Activated CD4-positive, CD25-positive, alpha-beta regulatory T cell treated with anti-CD3 and anti-CD28 coated beads, Interleukin-2, amount 50 U/mL, for 24 hours (primary cell): ENCODE measurements at regions not wholly inside any gene's neighbourhood (a gene's known extent, or its start where the extent isn't known, plus 50 kb on each side); places are given as distances from the start of the nearest gene placed in this dataset.
"Not testable (repeated sequence)": the region's sequence is repeated elsewhere in the genome, so short reads cannot be mapped to it uniquely, and the experiment has no call there.

ENCODE experiments used
- ATAC-seq, 2 donors: fragments of 150-1000 bp; cut with Tn5 transposase; one replicate each; pipeline ENCODE4 v1.10.0; 2021; ENCODE audit warnings: mild to moderate bottlenecking in 1 of 2, moderate library complexity in 1 of 2

GRCh38 chr2:16359961-16360360, 305.7 kb downstream of the CYRIA start:
- no peak for ATAC-seq

GRCh38 chr2:16357188-16357587, 308.4 kb downstream of the CYRIA start:
- ATAC-seq, result no peak

GRCh38 chr2:16351541-16351940, 314.1 kb downstream of the CYRIA start:
- no peak for ATAC-seq

- ATAC-seq, result no peak
Measured at GRCh38 chr2:16351137-16351536, 314.5 kb downstream of the CYRIA start.

- ATAC-seq, result no peak
Measured at GRCh38 chr2:16350211-16350610, 315.4 kb downstream of the CYRIA start.

GRCh38 chr2:16349811-16350210, 315.8 kb downstream of the CYRIA start:
- no peak for ATAC-seq

GRCh38 chr2:16348821-16349515, 316.7 kb downstream of the CYRIA start:
- no peak for ATAC-seq

GRCh38 chr2:16346671-16347070, 319.0 kb downstream of the CYRIA start:
- ATAC-seq, result no peak

GRCh38 chr2:16345231-16345630, 320.4 kb downstream of the CYRIA start:
- ATAC-seq, result not testable (repeated sequence)

GRCh38 chr2:16339206-16339605, 326.4 kb downstream of the CYRIA start:
- no peak for ATAC-seq

GRCh38 chr2:16338026-16338425, 327.6 kb downstream of the CYRIA start:
- no peak for ATAC-seq

- ATAC-seq, result no peak
Measured at GRCh38 chr2:16336916-16337315, 328.7 kb downstream of the CYRIA start.

- ATAC-seq, result no peak
Measured at GRCh38 chr2:16336491-16336890, 329.1 kb downstream of the CYRIA start.

GRCh38 chr2:16335947-16336346, 329.7 kb downstream of the CYRIA start:
- no peak for ATAC-seq

- ATAC-seq, result no peak
Measured at GRCh38 chr2:16335604-16335930, 330.1 kb downstream of the CYRIA start.

- ATAC-seq, result no peak
Measured at GRCh38 chr2:16334886-16335603, 330.6 kb downstream of the CYRIA start.

GRCh38 chr2:16334366-16334765, 331.3 kb downstream of the CYRIA start:
- no peak for ATAC-seq

- no peak for ATAC-seq
Measured at GRCh38 chr2:16333681-16334080, 332.0 kb downstream of the CYRIA start.

- no peak for ATAC-seq
Measured at GRCh38 chr2:16332681-16333557, 332.7 kb downstream of the CYRIA start.

GRCh38 chr2:16331772-16332171, 333.9 kb downstream of the CYRIA start:
- ATAC-seq, result no peak

- ATAC-seq, result no peak
Measured at GRCh38 chr2:16330982-16331381, 334.7 kb downstream of the CYRIA start.

GRCh38 chr2:16330571-16330970, 335.1 kb downstream of the CYRIA start:
- ATAC-seq, result no peak

GRCh38 chr2:16330012-16330411, 335.6 kb downstream of the CYRIA start:
- ATAC-seq, result no peak

- ATAC-seq, result no peak
Measured at GRCh38 chr2:16329421-16329820, 336.2 kb downstream of the CYRIA start.
